Activated CD4-positive, alpha-beta T cell treated with anti-CD3 and anti-CD28 coated beads, Interleukin-2, amount 10 ng/mL, durations not matched to agents 7 days and 5 days (primary cell): ENCODE measurements at regions not wholly inside any gene's neighbourhood (a gene's known extent, or its start where the extent isn't known, plus 50 kb on each side); places are given as distances from the start of the nearest gene placed in this dataset.
"Not testable (repeated sequence)": the region's sequence is repeated elsewhere in the genome, so short reads cannot be mapped to it uniquely, and the experiment has no call there.

ENCODE experiments used
- CTCF ChIA-PET: fragments of 350-600 bp; sonication (Branson Sonifier 250); formaldehyde crosslinking; loops from one replicate; lab custom pipeline; 2021; ENCODE audit warnings: antibody characterized with exemption; lab: Charles Lee
- POLR2A ChIA-PET: fragments of 350-600 bp; sonication (Branson Sonifier 250); formaldehyde crosslinking; loops from one replicate; lab custom pipeline; 2021; ENCODE audit warnings: antibody characterized with exemption; lab: Charles Lee
- DNase-seq: peaks from one replicate; pipeline ENCODE4 v3.0.0-alpha.2; 2020
- H3K27ac Mint-ChIP-seq: one replicate; pipeline ENCODE4 v1.8.0; 2021; ENCODE audit warnings: mild to moderate bottlenecking, moderate library complexity, mixed read lengths
- H3K27me3 Mint-ChIP-seq: one replicate; pipeline ENCODE4 v1.8.0; 2021; ENCODE audit warnings: mixed read lengths
- H3K36me3 Mint-ChIP-seq: one replicate; pipeline ENCODE4 v1.8.0; 2021; ENCODE audit warnings: low read depth, mixed read lengths
- H3K4me1 Mint-ChIP-seq: one replicate; pipeline ENCODE4 v1.8.0; 2021; ENCODE audit warnings: mixed read lengths
- H3K4me3 Mint-ChIP-seq: one replicate; pipeline ENCODE4 v1.8.0; 2021; ENCODE audit warnings: mild to moderate bottlenecking, moderate library complexity, mixed read lengths
- H3K9me3 Mint-ChIP-seq: one replicate; pipeline ENCODE4 v1.8.0; 2021; ENCODE audit warnings: mixed read lengths

- CTCF ChIA-PET = not testable (repeated sequence)
Measured at GRCh38 chr7:114817036-114817435, 104.9 kb upstream of the MDFIC start.

GRCh38 chr7:114818501-114818900 is 103.4 kb upstream of the MDFIC start:
- POLR2A ChIA-PET = no interaction called here
- no peaks in the 10 kb centered on the region for H3K27me3 Mint-ChIP-seq
- DNase-seq = no peak

More at GRCh38 chr7:114817036-114817435, 104.9 kb upstream of the MDFIC start:
- H3K4me1 Mint-ChIP-seq = peaks cover 24% of the 10 kb centered on the region
- H3K9me3 Mint-ChIP-seq, H3K27ac Mint-ChIP-seq, POLR2A ChIA-PET, DNase-seq, H3K4me3 Mint-ChIP-seq, H3K27me3 Mint-ChIP-seq, H3K36me3 Mint-ChIP-seq: not testable (repeated sequence)

GRCh38 chr7:114819616-114820362 is 102.1 kb upstream of the MDFIC start:
- H3K27ac Mint-ChIP-seq = no peak overlapping the region
- ChIA-PET POLR2A (no interaction called here), CTCF (interaction anchor here (1.5 kb wide), 1 partner anchor 9 kb away, joined by 3 read pairs; no protein-coding TSS in a partner anchor)
- H3K4me1 Mint-ChIP-seq = peaks cover 2% of the 10 kb centered on the region
- no peak overlapping the region for H3K4me3 Mint-ChIP-seq
- no peaks in the 10 kb centered on the region for H3K36me3 Mint-ChIP-seq
- no peaks in the 10 kb centered on the region for H3K27me3 Mint-ChIP-seq
- H3K9me3 Mint-ChIP-seq = peaks cover 4% of the 10 kb centered on the region
- no peak for DNase-seq

More at GRCh38 chr7:114818501-114818900, 103.4 kb upstream of the MDFIC start:
- CTCF ChIA-PET = no interaction called here
- H3K4me3 Mint-ChIP-seq = no peak overlapping the region
- H3K36me3 Mint-ChIP-seq = no peaks in the 10 kb centered on the region
- peaks cover 15% of the 10 kb centered on the region for H3K4me1 Mint-ChIP-seq
- peaks cover 2% of the 10 kb centered on the region for H3K9me3 Mint-ChIP-seq
- no peak overlapping the region for H3K27ac Mint-ChIP-seq

- Mint-ChIP-seq H3K27ac (no peak overlapping the region), H3K27me3 (no peaks in the 10 kb centered on the region), H3K36me3 (peaks cover 4% of the 10 kb centered on the region), H3K9me3 (peaks cover 14% of the 10 kb centered on the region), H3K4me1 (peaks cover 11% of the 10 kb centered on the region), H3K4me3 (no peak overlapping the region)
- ChIA-PET CTCF (no interaction called here), POLR2A (no interaction called here)
- DNase-seq = no peak
Measured at GRCh38 chr7:114821030-114821900, 100.6 kb upstream of the MDFIC start.

GRCh38 chr7:114822131-114822530 is 99.8 kb upstream of the MDFIC start:
- H3K36me3 Mint-ChIP-seq = peaks cover 4% of the 10 kb centered on the region
- H3K27me3 Mint-ChIP-seq = no peaks in the 10 kb centered on the region
- DNase-seq = no peak
- peaks cover 11% of the 10 kb centered on the region for H3K4me1 Mint-ChIP-seq
- H3K9me3 Mint-ChIP-seq = peaks cover 17% of the 10 kb centered on the region
- ChIA-PET POLR2A (no interaction called here), CTCF (no interaction called here)
- no peak overlapping the region for H3K4me3 Mint-ChIP-seq
- H3K27ac Mint-ChIP-seq = no peak overlapping the region

GRCh38 chr7:114822844-114823243 is 99.0 kb upstream of the MDFIC start:
- DNase-seq = no peak
- Mint-ChIP-seq H3K27me3 (no peaks in the 10 kb centered on the region), H3K4me1 (peaks cover 11% of the 10 kb centered on the region), H3K9me3 (peaks cover 22% of the 10 kb centered on the region), H3K36me3 (peaks cover 4% of the 10 kb centered on the region), H3K27ac (no peak overlapping the region), H3K4me3 (no peak overlapping the region)
- ChIA-PET CTCF (interaction anchor here (1.1 kb wide), 1 partner anchor 117 kb away, joined by 3 read pairs; no protein-coding TSS in a partner anchor), POLR2A (no interaction called here)

- no peaks in the 10 kb centered on the region for H3K27me3 Mint-ChIP-seq
- H3K4me1 Mint-ChIP-seq = peaks cover 11% of the 10 kb centered on the region
- peaks cover 4% of the 10 kb centered on the region for H3K36me3 Mint-ChIP-seq
- ChIA-PET CTCF (interaction anchor here (0.8 to 1.1 kb wide), 2 partner anchors 118 to 180 kb away, joined by 3 read pairs; no protein-coding TSS in a partner anchor), POLR2A (no interaction called here)
- DNase-seq = no peak
- H3K4me3 Mint-ChIP-seq = no peak overlapping the region
- no peak overlapping the region for H3K27ac Mint-ChIP-seq
- H3K9me3 Mint-ChIP-seq = peaks cover 22% of the 10 kb centered on the region
Measured at GRCh38 chr7:114823290-114823689, 98.6 kb upstream of the MDFIC start.

GRCh38 chr7:114825423-114825951 is 96.4 kb upstream of the MDFIC start:
- peaks cover 4% of the 10 kb centered on the region for H3K36me3 Mint-ChIP-seq
- no peaks in the 10 kb centered on the region for H3K27me3 Mint-ChIP-seq
- CTCF ChIA-PET = interaction anchor here (0.5 to 0.6 kb wide), 2 partner anchors 332 to 409 kb away, joined by 3 read pairs; no protein-coding TSS in a partner anchor
- H3K9me3 Mint-ChIP-seq = peaks cover 22% of the 10 kb centered on the region
- peak; percentile 25 for DNase-seq
- H3K4me1 Mint-ChIP-seq = peaks cover 11% of the 10 kb centered on the region
- no peak overlapping the region for H3K4me3 Mint-ChIP-seq
- no peak overlapping the region for H3K27ac Mint-ChIP-seq
- POLR2A ChIA-PET = no interaction called here

- Mint-ChIP-seq H3K4me1 (peaks cover 18% of the 10 kb centered on the region), H3K27me3 (no peaks in the 10 kb centered on the region), H3K27ac (no peak overlapping the region), H3K4me3 (no peak overlapping the region), H3K36me3 (peaks cover 2% of the 10 kb centered on the region), H3K9me3 (peaks cover 11% of the 10 kb centered on the region)
- no peak for DNase-seq
- POLR2A ChIA-PET = no interaction called here
- CTCF ChIA-PET = no interaction called here
Measured at GRCh38 chr7:114830952-114831351, 90.9 kb upstream of the MDFIC start.

GRCh38 chr7:114832906-114833595 is 88.8 kb upstream of the MDFIC start:
- POLR2A ChIA-PET = interaction anchor here (0.6 to 0.7 kb wide), 2 partner anchors 266 to 286 kb away, joined by 5 to 6 read pairs; no protein-coding TSS in a partner anchor
- peaks cover 2% of the 10 kb centered on the region for H3K27me3 Mint-ChIP-seq
- peaks cover 17% of the 10 kb centered on the region for H3K4me1 Mint-ChIP-seq
- H3K9me3 Mint-ChIP-seq = no peaks in the 10 kb centered on the region
- CTCF ChIA-PET = interaction anchor here (0.6 to 1.5 kb wide), 3 partner anchors 9 to 32 kb away, joined by 3 to 5 read pairs (median 3); no protein-coding TSS in a partner anchor
- no peaks in the 10 kb centered on the region for H3K36me3 Mint-ChIP-seq
- peak overlapping the region; percentile 26 for H3K27ac Mint-ChIP-seq
- DNase-seq = no peak
- H3K4me3 Mint-ChIP-seq = no peak overlapping the region

- Mint-ChIP-seq H3K4me3 (no peak overlapping the region), H3K36me3 (no peaks in the 10 kb centered on the region), H3K27me3 (peaks cover 3% of the 10 kb centered on the region), H3K9me3 (no peaks in the 10 kb centered on the region), H3K4me1 (peaks cover 17% of the 10 kb centered on the region), H3K27ac (no peak overlapping the region)
- DNase-seq = no peak
- ChIA-PET CTCF (no interaction called here), POLR2A (no interaction called here)
Measured at GRCh38 chr7:114835303-114835702, 86.6 kb upstream of the MDFIC start.

GRCh38 chr7:114835861-114836260 is 86.0 kb upstream of the MDFIC start:
- Mint-ChIP-seq H3K27me3 (peaks cover 3% of the 10 kb centered on the region), H3K36me3 (no peaks in the 10 kb centered on the region), H3K4me3 (no peak overlapping the region), H3K4me1 (peaks cover 17% of the 10 kb centered on the region), H3K9me3 (no peaks in the 10 kb centered on the region), H3K27ac (no peak overlapping the region)
- DNase-seq = no peak
- POLR2A ChIA-PET = no interaction called here
- CTCF ChIA-PET = interaction anchor here (0.6 kb wide), 1 partner anchor 953 kb away, joined by 3 read pairs; no protein-coding TSS in a partner anchor
